Peyer's patch (tissue), 4 donors: ENCODE measurements at regions not wholly inside any gene's neighbourhood (a gene's known extent, or its start where the extent isn't known, plus 50 kb on each side); places are given as distances from the start of the nearest gene placed in this dataset.

Experiments
- POLR2A ChIP-seq, 2 donors: fragments of 450-650 bp; IDR thresholded peaks; one replicate each; pipeline ENCODE4 v1.5.1; 2017; ENCODE audit warnings: antibody characterized with exemption in 2 of 2, mild to moderate bottlenecking in 2 of 2, moderate library complexity in 2 of 2
- TF ChIP-seq, protein P1 (sequence below), 6 experiments: fragments of 450-650 bp in 4 of 6; fragments of 200-600 bp in 2 of 6; sonication (generic) in 1 of 6; IDR thresholded peaks; one replicate each; pipeline ENCODE4 v1.5.1; 2017 to 2019; ENCODE audit warnings: antibody characterized with exemption in 6 of 6, mild to moderate bottlenecking in 3 of 6, moderate library complexity in 1 of 6

- TF ChIP-seq, protein P1, sequence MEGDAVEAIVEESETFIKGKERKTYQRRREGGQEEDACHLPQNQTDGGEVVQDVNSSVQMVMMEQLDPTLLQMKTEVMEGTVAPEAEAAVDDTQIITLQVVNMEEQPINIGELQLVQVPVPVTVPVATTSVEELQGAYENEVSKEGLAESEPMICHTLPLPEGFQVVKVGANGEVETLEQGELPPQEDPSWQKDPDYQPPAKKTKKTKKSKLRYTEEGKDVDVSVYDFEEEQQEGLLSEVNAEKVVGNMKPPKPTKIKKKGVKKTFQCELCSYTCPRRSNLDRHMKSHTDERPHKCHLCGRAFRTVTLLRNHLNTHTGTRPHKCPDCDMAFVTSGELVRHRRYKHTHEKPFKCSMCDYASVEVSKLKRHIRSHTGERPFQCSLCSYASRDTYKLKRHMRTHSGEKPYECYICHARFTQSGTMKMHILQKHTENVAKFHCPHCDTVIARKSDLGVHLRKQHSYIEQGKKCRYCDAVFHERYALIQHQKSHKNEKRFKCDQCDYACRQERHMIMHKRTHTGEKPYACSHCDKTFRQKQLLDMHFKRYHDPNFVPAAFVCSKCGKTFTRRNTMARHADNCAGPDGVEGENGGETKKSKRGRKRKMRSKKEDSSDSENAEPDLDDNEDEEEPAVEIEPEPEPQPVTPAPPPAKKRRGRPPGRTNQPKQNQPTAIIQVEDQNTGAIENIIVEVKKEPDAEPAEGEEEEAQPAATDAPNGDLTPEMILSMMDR (IDR thresholded peaks at IDR 0.05): no peak
- TF ChIP-seq POLR2A (IDR thresholded peaks at IDR 0.05): no peak
These were observed 138.6 kb downstream of the DUSP6 start for GRCh38 chr12:89213747-89214146.
